Thyroid gland (tissue), 4 donors: ENCODE measurements at regions not wholly inside any gene's neighbourhood (a gene's known extent, or its start where the extent isn't known, plus 50 kb on each side); places are given as distances from the start of the nearest gene placed in this dataset.

ENCODE experiments used
- DNase-seq, 2 donors: peaks; one replicate each; pipeline ENCODE4 v3.0.0-alpha.2; 2019
- H3K27ac ChIP-seq, 3 donors: fragments of 200-600 bp; sonication (generic); 1 replicate in 2 of 3; 2 replicates in 1 of 3; pipeline ENCODE4 v1.5.1; 2016 to 2019; ENCODE audit warnings: mild to moderate bottlenecking in 1 of 3, moderate library complexity in 1 of 3
- H3K27me3 ChIP-seq: fragments of 200-600 bp; sonication (generic); one replicate; pipeline ENCODE4 v1.5.1; 2019
- H3K36me3 ChIP-seq, 2 donors: fragments of 200-600 bp; sonication (generic); one replicate each; pipeline ENCODE4 v1.5.1; 2016 to 2019
- H3K4me1 ChIP-seq, 2 donors: fragments of 200-600 bp; sonication (generic); one replicate each; pipeline ENCODE4 v1.5.1; 2017 to 2019
- H3K4me3 ChIP-seq, 3 donors: fragments of 200-600 bp; sonication (generic); replicated peaks in 1 of 3; 1 replicate in 2 of 3; 2 replicates in 1 of 3; pipeline ENCODE4 v1.5.1; 2016; ENCODE audit warnings: mild to moderate bottlenecking in 1 of 3
- H3K9me3 ChIP-seq: fragments of 200-600 bp; sonication (generic); one replicate; pipeline ENCODE4 v1.5.1; 2017
- POLR2A ChIP-seq, 2 donors: fragments of 450-650 bp; IDR thresholded peaks; one replicate each; pipeline ENCODE4 v1.6.1; 2017; ENCODE audit warnings: antibody characterized with exemption in 2 of 2, mild to moderate bottlenecking in 2 of 2, moderate library complexity in 1 of 2
- WGBS, 2 donors: methylation state at CpG; one replicate each; pipeline ENCODE4 v1.1.5; 2017; 5-methylcytosine and 5-hydroxymethylcytosine counted together
- intact Hi-C: fragments of 100-400 bp; cut with DNase I; formaldehyde crosslinking; loops from one replicate; pipeline ENCODE4 v1.15.1; 2023
- TF ChIP-seq, protein P1 (sequence below), 6 experiments: fragments of 200-600 bp in 3 of 6; fragments of 450-650 bp in 3 of 6; sonication (generic) in 3 of 6; IDR thresholded peaks; one replicate each; pipeline ENCODE4 v1.5.1; 2016 to 2019; ENCODE audit warnings: antibody characterized with exemption in 6 of 6, mild to moderate bottlenecking in 2 of 6, inconsistent platforms in 1 of 6, moderate library complexity in 1 of 6

DNA sequence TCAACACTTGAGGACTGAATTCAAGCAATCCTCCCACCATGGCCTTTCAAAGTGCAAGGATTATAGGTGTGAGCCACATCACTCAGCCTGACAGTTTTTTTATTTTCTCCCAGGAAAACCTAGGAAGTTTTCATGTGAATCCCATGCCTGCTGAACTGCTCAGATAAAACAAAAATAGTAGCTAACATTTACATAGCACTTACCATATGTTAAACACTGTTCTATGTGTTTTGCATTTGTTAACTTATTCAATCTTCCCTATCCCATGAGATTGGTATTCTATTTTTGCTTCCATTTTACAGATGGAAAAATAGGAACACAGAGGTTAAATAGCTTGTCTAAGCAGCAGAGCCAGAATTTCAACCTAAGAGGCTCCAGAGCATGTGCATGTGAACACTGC lies 157.4 kb upstream of the KCTD1 start:
- H3K36me3 ChIP-seq = no peaks in the 10 kb centered on the region
- intact Hi-C loops = no loop called here
- no peak overlapping the region for H3K4me3 ChIP-seq
- peaks cover 40 to 41% of the 10 kb centered on the region in 2 donors for H3K4me1 ChIP-seq
- no peak for DNase-seq
- H3K27ac ChIP-seq = peak overlapping the region in 2 of 3 donors; percentile 64 to 89
- H3K9me3 ChIP-seq = no peaks in the 10 kb centered on the region
- no peaks in the 10 kb centered on the region for H3K27me3 ChIP-seq
- TF ChIP-seq, protein P1, sequence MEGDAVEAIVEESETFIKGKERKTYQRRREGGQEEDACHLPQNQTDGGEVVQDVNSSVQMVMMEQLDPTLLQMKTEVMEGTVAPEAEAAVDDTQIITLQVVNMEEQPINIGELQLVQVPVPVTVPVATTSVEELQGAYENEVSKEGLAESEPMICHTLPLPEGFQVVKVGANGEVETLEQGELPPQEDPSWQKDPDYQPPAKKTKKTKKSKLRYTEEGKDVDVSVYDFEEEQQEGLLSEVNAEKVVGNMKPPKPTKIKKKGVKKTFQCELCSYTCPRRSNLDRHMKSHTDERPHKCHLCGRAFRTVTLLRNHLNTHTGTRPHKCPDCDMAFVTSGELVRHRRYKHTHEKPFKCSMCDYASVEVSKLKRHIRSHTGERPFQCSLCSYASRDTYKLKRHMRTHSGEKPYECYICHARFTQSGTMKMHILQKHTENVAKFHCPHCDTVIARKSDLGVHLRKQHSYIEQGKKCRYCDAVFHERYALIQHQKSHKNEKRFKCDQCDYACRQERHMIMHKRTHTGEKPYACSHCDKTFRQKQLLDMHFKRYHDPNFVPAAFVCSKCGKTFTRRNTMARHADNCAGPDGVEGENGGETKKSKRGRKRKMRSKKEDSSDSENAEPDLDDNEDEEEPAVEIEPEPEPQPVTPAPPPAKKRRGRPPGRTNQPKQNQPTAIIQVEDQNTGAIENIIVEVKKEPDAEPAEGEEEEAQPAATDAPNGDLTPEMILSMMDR (IDR thresholded peaks at IDR 0.05) = no peak
- no peak for TF ChIP-seq POLR2A (IDR thresholded peaks at IDR 0.05)

DNA sequence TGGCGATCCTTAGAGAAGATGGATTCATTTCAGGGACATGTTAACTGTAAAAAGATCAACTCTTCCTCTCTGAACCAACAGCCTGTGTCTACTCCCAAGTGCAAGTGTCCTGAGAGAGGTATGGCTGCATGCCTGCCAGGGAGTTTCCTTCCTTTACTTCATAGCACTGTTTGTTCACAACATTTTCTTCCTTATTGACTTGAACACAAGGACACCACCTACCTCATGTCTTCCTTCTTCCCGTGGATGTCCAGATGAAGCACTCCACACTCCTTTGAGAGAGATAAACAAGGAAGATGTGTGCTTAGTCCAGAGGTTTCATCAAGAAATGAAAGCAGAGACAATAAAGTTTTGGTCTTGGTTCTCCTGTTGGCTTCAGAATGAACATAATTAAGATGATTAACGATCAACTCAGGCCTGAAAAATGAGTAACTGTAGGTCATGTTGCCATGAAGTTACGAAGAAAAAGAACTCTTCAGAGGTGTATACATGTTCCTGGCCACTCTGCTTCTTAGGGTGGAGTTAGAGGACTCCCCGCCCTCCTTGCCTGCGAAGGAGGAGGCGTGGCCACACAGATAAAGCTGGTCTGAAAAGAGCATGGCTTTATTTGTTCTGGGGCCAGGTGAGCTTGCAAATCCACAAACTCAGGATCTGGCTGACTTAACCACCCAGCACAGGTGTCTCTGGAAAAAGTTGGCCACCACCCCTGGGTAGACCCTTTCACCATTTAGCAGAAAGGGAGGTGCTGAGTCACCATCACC lies 155.0 kb upstream of the KCTD1 start:
- Histone ChIP-seq H3K27me3 (no peaks in the 10 kb centered on the region), H3K4me3 (no peak overlapping the region), H3K36me3 (no peaks in the 10 kb centered on the region), H3K9me3 (no peaks in the 10 kb centered on the region), H3K4me1 (peaks cover 41 to 43% of the 10 kb centered on the region in 2 donors), H3K27ac (peak overlapping the region; percentile 76 to 89 (median 85))
- TF ChIP-seq, protein P1 (IDR thresholded peaks at IDR 0.05) = no peak
- intact Hi-C loops = no loop called here
- WGBS, 2 donors = 80 to 83% methylated on average over 7 of the region's 7 CpGs
- peak; percentile 15 to 43 for DNase-seq

DNA sequence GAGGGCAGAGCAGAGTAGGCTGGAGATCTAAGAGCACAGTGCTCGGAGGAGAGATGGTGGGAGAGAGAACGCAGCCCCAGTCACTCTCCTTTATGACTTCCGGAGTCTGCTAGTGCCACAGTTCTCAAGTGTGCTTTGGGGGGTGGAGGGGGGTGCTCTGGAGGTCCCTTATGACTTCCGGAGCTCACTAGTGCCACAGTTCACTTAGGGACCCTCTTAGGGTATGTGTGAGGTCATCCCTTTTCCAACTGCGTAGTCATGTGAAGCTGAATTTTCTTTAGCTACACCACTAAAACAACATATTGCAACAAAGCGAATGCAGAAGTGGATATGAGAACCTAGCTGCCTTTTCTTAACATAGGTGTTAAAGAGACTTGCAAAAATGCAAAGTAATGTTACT lies 153.7 kb upstream of the KCTD1 start:
- H3K4me3 ChIP-seq = no peak overlapping the region
- H3K4me1 ChIP-seq = peaks cover 33 to 38% of the 10 kb centered on the region in 2 donors
- TF ChIP-seq, protein P1 (IDR thresholded peaks at IDR 0.05) = peak in 1 of 6 experiments; percentile 5
- peak in 1 of 2 donors; percentile 48 for TF ChIP-seq POLR2A (IDR thresholded peaks at IDR 0.05)
- no peaks in the 10 kb centered on the region for H3K27me3 ChIP-seq
- 18 to 27% methylated on average over 6 of the region's 6 CpGs for WGBS, 2 donors
- intact Hi-C loops = no loop called here
- peak overlapping the region; percentile 24 to 89 (median 85) for H3K27ac ChIP-seq
- H3K36me3 ChIP-seq = no peaks in the 10 kb centered on the region
- peak; percentile 40 to 68 for DNase-seq
- no peaks in the 10 kb centered on the region for H3K9me3 ChIP-seq

DNA sequence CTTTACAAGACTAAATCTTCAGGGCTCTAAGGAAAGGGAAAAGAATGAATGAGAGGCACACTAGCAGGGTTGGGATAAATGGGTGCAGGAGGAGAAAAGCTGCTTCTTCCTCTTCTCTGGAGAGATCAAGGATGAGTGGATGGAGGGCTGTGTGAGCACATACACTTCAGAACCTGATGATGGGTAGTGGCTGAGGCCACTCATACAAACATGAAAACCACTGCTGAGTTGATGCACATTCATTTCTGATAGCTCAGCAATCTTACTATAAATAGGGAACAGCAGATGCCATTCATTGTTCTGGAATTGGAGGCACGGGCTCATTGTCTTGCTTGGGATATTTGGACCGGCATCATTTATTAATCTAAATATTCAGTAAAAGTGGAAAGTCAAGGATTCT lies 152.4 kb upstream of the KCTD1 start:
- Histone ChIP-seq H3K27me3 (no peaks in the 10 kb centered on the region), H3K27ac (peak overlapping the region; percentile 9 to 89 (median 85)), H3K36me3 (no peaks in the 10 kb centered on the region), H3K4me3 (no peak overlapping the region), H3K4me1 (peaks cover 29 to 30% of the 10 kb centered on the region in 2 donors), H3K9me3 (no peaks in the 10 kb centered on the region)
- peak in 1 of 2 donors; percentile 16 for TF ChIP-seq POLR2A (IDR thresholded peaks at IDR 0.05)
- TF ChIP-seq, protein P1 (IDR thresholded peaks at IDR 0.05) = no peak
- peak; percentile 47 to 52 for DNase-seq
- intact Hi-C loops = no loop called here
- WGBS, 2 donors = 63 to 65% methylated on average over 2 of the region's 2 CpGs

DNA sequence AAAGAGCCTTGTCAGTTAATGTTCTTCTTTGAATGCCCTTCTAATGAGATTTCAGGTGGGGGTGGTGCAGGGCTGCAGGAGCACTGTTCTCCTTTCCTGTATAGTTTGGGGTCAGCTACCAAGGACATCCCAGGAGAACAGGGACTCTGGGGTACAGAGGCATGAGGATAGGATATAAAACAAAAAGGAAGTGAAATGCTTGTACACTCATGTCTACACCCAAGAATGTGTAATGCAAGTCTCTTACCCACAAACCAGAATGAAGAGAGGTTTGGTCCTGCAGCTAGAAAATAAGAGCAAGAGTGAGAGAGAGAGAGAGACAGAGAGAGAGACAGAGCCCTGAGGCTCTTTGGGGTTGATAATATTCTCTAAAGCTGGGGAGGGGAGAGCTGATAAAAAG lies 151.8 kb upstream of the KCTD1 start:
- Histone ChIP-seq H3K9me3 (no peaks in the 10 kb centered on the region), H3K4me3 (no peak overlapping the region), H3K4me1 (peaks cover 29 to 30% of the 10 kb centered on the region in 2 donors), H3K27ac (peak overlapping the region in 2 of 3 donors; percentile 55 to 89), H3K27me3 (no peaks in the 10 kb centered on the region), H3K36me3 (no peaks in the 10 kb centered on the region)
- intact Hi-C loops = no loop called here
- DNase-seq = no peak
- TF ChIP-seq POLR2A (IDR thresholded peaks at IDR 0.05) = no peak
- TF ChIP-seq, protein P1 (IDR thresholded peaks at IDR 0.05) = no peak
